KMS-11 (cell line): ENCODE measurements at regions not wholly inside any gene's neighbourhood (a gene's known extent, or its start where the extent isn't known, plus 50 kb on each side); places are given as distances from the start of the nearest gene placed in this dataset.

Experiments used
- H2AFZ ChIP-seq: fragments of 200-600 bp; sonication (generic); 2 replicates; pipeline ENCODE4 v1.6.1; 2016; ENCODE audit warnings: antibody characterized with exemption, mixed run types, low read depth
- H3K27ac ChIP-seq: fragments of 200-600 bp; sonication (generic); 2 replicates; pipeline ENCODE4 v1.6.1; 2016; ENCODE audit warnings: mild to moderate bottlenecking, mixed run types
- H3K27me3 ChIP-seq: fragments of 200-600 bp; sonication (generic); 2 replicates; pipeline ENCODE4 v1.6.1; 2017; ENCODE audit warnings: mild to moderate bottlenecking, low read depth, mixed run types, moderate library complexity; ENCODE audit not compliant: insufficient read depth
- H3K36me3 ChIP-seq: fragments of 200-600 bp; sonication (generic); 2 replicates; pipeline ENCODE4 v1.6.1; 2017; ENCODE audit warnings: mild to moderate bottlenecking, mixed run types; ENCODE audit not compliant: insufficient read depth
- H3K4me1 ChIP-seq: fragments of 200-600 bp; sonication (generic); 2 replicates; pipeline ENCODE4 v1.6.1; 2016; ENCODE audit warnings: mild to moderate bottlenecking, low read depth, mixed run types; ENCODE audit not compliant: poor library complexity, severe bottlenecking
- H3K4me2 ChIP-seq: fragments of 200-600 bp; sonication (generic); 2 replicates; pipeline ENCODE4 v1.7.0; 2016; ENCODE audit warnings: mild to moderate bottlenecking, mixed run types
- H3K4me3 ChIP-seq: fragments of 200-600 bp; sonication (generic); IDR thresholded peaks from 2 replicates; pipeline ENCODE4 v1.6.1; 2017; ENCODE audit warnings: low read depth, low read length, mixed read lengths; ENCODE audit not compliant: insufficient read depth
- H3K79me2 ChIP-seq: fragments of 200-600 bp; sonication (generic); 2 replicates; pipeline ENCODE4 v1.6.1; 2016; ENCODE audit warnings: low read depth, mixed run types; ENCODE audit not compliant: insufficient read depth
- H3K9ac ChIP-seq: fragments of 200-600 bp; sonication (generic); 2 replicates; pipeline ENCODE4 v1.6.1; 2016; ENCODE audit warnings: mild to moderate bottlenecking, mixed run types
- H4K20me1 ChIP-seq: fragments of 200-600 bp; sonication (generic); 2 replicates; pipeline ENCODE4 v1.6.1; 2016; ENCODE audit warnings: mild to moderate bottlenecking, mixed run types; ENCODE audit not compliant: insufficient read depth
- TF ChIP-seq, protein P1 (sequence below): fragments of 200-600 bp; sonication (generic); conservative IDR thresholded peaks from 2 replicates; pipeline ENCODE4 v1.6.1; 2017; ENCODE audit warnings: low read depth, mild to moderate bottlenecking, antibody characterized with exemption, low read length, moderate library complexity, mixed read lengths

DNA sequence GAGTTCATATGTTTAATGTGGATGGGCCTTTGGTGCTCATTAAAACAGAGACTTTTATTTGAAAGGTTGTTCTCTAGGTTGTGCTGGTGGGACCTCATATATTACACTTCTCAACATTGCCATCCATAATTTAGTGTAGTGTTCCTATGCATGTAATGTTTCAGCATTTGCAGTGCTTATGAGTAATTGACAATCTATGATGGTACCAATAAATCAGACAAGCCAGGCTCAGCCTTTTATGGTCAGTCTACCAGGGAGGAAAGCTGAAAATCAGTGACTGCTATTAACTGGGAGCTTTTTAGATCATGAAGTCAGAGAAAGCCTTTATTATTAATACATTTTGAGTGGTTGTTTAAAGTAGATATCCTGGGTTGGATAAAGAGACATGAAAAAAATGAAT lies 120.1 kb upstream of the SLC28A3 start:
- H3K9ac ChIP-seq, result no peak overlapping the region

DNA sequence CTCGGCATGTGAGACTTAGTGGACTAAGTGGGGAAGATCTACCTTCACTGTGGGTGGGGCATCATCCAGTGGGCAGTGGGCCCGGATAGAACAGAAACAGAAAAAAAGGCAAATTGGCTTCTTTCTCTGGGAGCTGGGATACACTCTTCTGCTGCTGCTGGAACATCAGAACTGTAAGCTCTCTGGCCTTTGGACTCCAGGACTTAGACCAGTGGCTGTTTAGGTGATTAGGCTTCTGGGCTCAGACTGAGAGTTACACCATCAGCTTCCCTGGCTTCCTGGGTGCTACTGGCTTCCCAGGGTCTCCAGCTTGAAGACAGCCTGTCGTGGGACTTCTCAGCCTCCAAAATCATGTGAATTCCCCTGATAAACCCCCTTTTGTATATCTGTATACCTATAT lies 122.7 kb upstream of the SLC28A3 start:
- TF ChIP-seq, protein P1, sequence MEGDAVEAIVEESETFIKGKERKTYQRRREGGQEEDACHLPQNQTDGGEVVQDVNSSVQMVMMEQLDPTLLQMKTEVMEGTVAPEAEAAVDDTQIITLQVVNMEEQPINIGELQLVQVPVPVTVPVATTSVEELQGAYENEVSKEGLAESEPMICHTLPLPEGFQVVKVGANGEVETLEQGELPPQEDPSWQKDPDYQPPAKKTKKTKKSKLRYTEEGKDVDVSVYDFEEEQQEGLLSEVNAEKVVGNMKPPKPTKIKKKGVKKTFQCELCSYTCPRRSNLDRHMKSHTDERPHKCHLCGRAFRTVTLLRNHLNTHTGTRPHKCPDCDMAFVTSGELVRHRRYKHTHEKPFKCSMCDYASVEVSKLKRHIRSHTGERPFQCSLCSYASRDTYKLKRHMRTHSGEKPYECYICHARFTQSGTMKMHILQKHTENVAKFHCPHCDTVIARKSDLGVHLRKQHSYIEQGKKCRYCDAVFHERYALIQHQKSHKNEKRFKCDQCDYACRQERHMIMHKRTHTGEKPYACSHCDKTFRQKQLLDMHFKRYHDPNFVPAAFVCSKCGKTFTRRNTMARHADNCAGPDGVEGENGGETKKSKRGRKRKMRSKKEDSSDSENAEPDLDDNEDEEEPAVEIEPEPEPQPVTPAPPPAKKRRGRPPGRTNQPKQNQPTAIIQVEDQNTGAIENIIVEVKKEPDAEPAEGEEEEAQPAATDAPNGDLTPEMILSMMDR, result no peak

More for the DNA sequence above, 120.1 kb upstream of the SLC28A3 start:
- Histone ChIP-seq H2AFZ (no peak overlapping the region), H3K4me1 (peaks cover 10% of the 10 kb centered on the region), H4K20me1 (no peaks in the 10 kb centered on the region), H3K27ac (no peak overlapping the region), H3K4me3 (no peak overlapping the region), H3K4me2 (no peak overlapping the region), H3K79me2 (no peaks in the 10 kb centered on the region), H3K36me3 (no peaks in the 10 kb centered on the region), H3K27me3 (no peaks in the 10 kb centered on the region)
- TF ChIP-seq, protein P1, result no peak

DNA sequence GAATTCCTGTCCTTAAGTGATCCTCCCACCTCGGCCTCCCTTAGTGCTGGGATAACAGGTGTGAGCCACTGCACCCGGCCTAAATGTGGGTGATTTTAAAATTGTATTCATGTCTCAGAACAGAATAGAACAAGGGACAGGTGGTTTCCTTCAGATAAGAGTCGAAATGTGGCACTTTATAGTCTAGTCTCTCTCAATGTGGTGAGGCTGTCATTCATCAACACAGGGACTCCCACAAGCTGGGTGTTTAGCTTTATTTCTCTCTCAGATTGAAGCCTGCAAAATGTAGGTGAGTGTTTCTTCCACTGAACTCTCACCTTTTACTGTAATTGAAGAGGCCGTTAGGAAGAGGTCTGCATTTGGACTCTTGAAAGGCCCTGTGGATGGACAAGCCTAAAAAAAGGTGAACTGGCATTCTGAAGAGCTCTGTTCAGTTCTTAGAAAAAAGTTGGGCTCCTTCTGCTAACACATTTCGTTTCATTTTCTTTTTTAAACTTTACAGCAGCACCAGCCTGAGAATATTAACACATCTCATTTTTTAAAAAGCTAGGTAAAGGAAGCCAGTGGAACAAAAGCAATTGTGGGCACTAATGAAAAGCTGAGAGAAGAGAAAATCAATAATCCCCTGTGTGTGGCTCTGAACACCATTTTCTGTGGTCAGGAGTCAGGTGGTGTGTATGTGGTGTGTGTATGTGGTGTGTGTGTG lies 126.2 kb upstream of the SLC28A3 start:
- Histone ChIP-seq H3K4me2 (peak overlapping the region; percentile 76), H3K79me2 (no peaks in the 10 kb centered on the region)

More for the DNA sequence above, 122.7 kb upstream of the SLC28A3 start:
- Histone ChIP-seq H3K4me2 (no peak overlapping the region), H2AFZ (no peak overlapping the region), H3K4me3 (no peak overlapping the region), H3K79me2 (no peaks in the 10 kb centered on the region), H4K20me1 (no peaks in the 10 kb centered on the region), H3K36me3 (no peaks in the 10 kb centered on the region), H3K27me3 (no peaks in the 10 kb centered on the region), H3K27ac (no peak overlapping the region), H3K9ac (no peak overlapping the region), H3K4me1 (peaks cover 34% of the 10 kb centered on the region)

DNA sequence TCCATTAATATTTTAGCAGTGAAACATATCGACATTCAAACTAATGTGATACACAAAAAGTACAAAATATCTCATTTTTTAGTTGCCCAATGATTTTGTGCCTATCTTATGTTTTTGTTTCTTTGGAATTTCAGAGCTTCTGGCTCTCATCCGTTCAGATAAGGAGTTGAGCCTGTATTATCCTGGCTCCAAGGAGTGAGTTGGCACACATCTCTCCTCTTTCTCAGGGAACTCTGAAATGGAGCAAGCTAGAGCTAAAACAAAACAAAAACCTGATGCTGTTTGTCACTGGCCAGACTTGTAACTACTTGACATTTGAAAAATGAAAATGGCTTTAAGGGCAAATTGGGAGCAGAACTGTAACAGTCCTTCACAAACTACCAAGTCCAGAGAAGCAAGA lies 131.3 kb upstream of the SLC28A3 start:
- no peak overlapping the region for H3K9ac ChIP-seq
- H3K36me3 ChIP-seq, result no peaks in the 10 kb centered on the region
- peaks cover 18% of the 10 kb centered on the region for H3K4me1 ChIP-seq
- no peak overlapping the region for H3K4me2 ChIP-seq
- H3K27ac ChIP-seq, result no peak overlapping the region
- H2AFZ ChIP-seq, result no peak overlapping the region
- no peaks in the 10 kb centered on the region for H4K20me1 ChIP-seq
- no peaks in the 10 kb centered on the region for H3K27me3 ChIP-seq
- TF ChIP-seq, protein P1, result no peak
- no peak overlapping the region for H3K4me3 ChIP-seq
- H3K79me2 ChIP-seq, result no peaks in the 10 kb centered on the region

More for the DNA sequence above, 126.2 kb upstream of the SLC28A3 start:
- Histone ChIP-seq H3K36me3 (no peaks in the 10 kb centered on the region), H2AFZ (peak overlapping the region; percentile 31; the same call in 1 of the 2 replicates), H4K20me1 (no peaks in the 10 kb centered on the region), H3K4me3 (no peak overlapping the region), H3K27ac (peak overlapping the region; percentile 65), H3K27me3 (no peaks in the 10 kb centered on the region), H3K4me1 (peaks cover 40% of the 10 kb centered on the region), H3K9ac (peak overlapping the region; percentile 1; the same call in 1 of the 2 replicates)
- TF ChIP-seq, protein P1, result no peak
